ENCODE measurements at regions not wholly inside any gene's neighbourhood (a gene's known extent, or its start where the extent isn't known, plus 50 kb on each side); places are given as distances from the start of the nearest gene placed in this dataset.

GRCh38 chr3:184658223-184658928, 53.5 kb downstream of the MAGEF1 start:
- TF ChIP-seq SPI1 (IDR thresholded peaks at IDR 0.05; ENCODE audit: low read depth, low read length) (no peak), POLR2A (IDR thresholded peaks at IDR 0.05; ENCODE audit: low read depth, low read length) (no peak), PAX5 (IDR thresholded peaks at IDR 0.05; ENCODE audit: insufficient read depth, low read length, severe bottlenecking) (no peak), POLR2AphosphoS5 (IDR thresholded peaks at IDR 0.05; ENCODE audit: low read depth, low read length) (no peak)
